ENCODE measurements at regions not wholly inside any gene's neighbourhood (a gene's known extent, or its start where the extent isn't known, plus 50 kb on each side); places are given as distances from the start of the nearest gene placed in this dataset.

- ChIA-PET CTCF (no interaction called here), POLR2A (no interaction called here)
- H3K36me3 Mint-ChIP-seq, result no peaks in the 10 kb centered on the region
- H3K9me3 Mint-ChIP-seq, result peaks cover 5% of the 10 kb centered on the region; the same call in 1 of the 2 replicates
- DNase-seq (ENCODE audit: low spot score), result no peak
- TF ChIP-seq NFE2L1 (CRISPR knock-in tag; IDR thresholded peaks at IDR 0.05), result no peak
- no peak for TF ChIP-seq ZNF281 (CRISPR knock-in tag; IDR thresholded peaks at IDR 0.05)
- no peak for TF ChIP-seq ATF1 (CRISPR knock-in tag; IDR thresholded peaks at IDR 0.05)
- TF ChIP-seq ZNF512 (CRISPR knock-in tag; IDR thresholded peaks at IDR 0.05; ENCODE audit: borderline replicate concordance), result no peak
- no peak for TF ChIP-seq GRHL2 (CRISPR knock-in tag; IDR thresholded peaks at IDR 0.05; ENCODE audit: insufficient replicate concordance, severe bottlenecking)
- TF ChIP-seq ZNF232 (CRISPR knock-in tag; IDR thresholded peaks at IDR 0.05), result no peak
- TF ChIP-seq NFYB (CRISPR knock-in tag; conservative IDR thresholded peaks at IDR 0.05; ENCODE audit: low read depth), result no peak
- TF ChIP-seq JAZF1 (CRISPR knock-in tag; IDR thresholded peaks at IDR 0.05), result no peak
- no peak for TF ChIP-seq KAT7 (CRISPR knock-in tag; IDR thresholded peaks at IDR 0.05; ENCODE audit: borderline replicate concordance)
- no peak for TF ChIP-seq GTF2I (CRISPR knock-in tag; conservative IDR thresholded peaks at IDR 0.05)
- TF ChIP-seq IRF1 (CRISPR knock-in tag; IDR thresholded peaks at IDR 0.05), result no peak
- no peak for TF ChIP-seq STAT6 (CRISPR knock-in tag; conservative IDR thresholded peaks at IDR 0.05; ENCODE audit: low read depth)
- TF ChIP-seq ZNF416 (CRISPR knock-in tag; IDR thresholded peaks at IDR 0.05), result no peak
- TF ChIP-seq RORB (CRISPR knock-in tag; IDR thresholded peaks at IDR 0.05), result no peak
- no peak for TF ChIP-seq EMX1 (CRISPR knock-in tag; IDR thresholded peaks at IDR 0.05)
- no peak for TF ChIP-seq ZNF219 (CRISPR knock-in tag; IDR thresholded peaks at IDR 0.05; ENCODE audit: borderline replicate concordance)
- no peak for TF ChIP-seq CREB1 (CRISPR knock-in tag; IDR thresholded peaks at IDR 0.05)
- H3K27me3 Mint-ChIP-seq (ENCODE audit: low read depth), result no peaks in the 10 kb centered on the region
- H3K4me1 Mint-ChIP-seq, result no peaks in the 10 kb centered on the region
- no peak overlapping the region for H3K4me3 Mint-ChIP-seq
- no peak overlapping the region for H3K27ac Mint-ChIP-seq
- no peak for ATAC-seq
These were observed 442.7 kb upstream of the FLRT2 start for GRCh38 chr14:85087201-85087600.

- DNase-seq (ENCODE audit: low spot score), result no peak
- ChIA-PET CTCF (no interaction called here), POLR2A (no interaction called here)
- no peak overlapping the region for H3K27ac Mint-ChIP-seq
- no peaks in the 10 kb centered on the region for H3K4me1 Mint-ChIP-seq
- no peak for TF ChIP-seq ATF3 (CRISPR knock-in tag; conservative IDR thresholded peaks at IDR 0.05)
- no peaks in the 10 kb centered on the region for H3K9me3 Mint-ChIP-seq
- no peak for ATAC-seq
- H3K36me3 Mint-ChIP-seq, result no peaks in the 10 kb centered on the region
- no peak overlapping the region for H3K4me3 Mint-ChIP-seq
- no peaks in the 10 kb centered on the region for H3K27me3 Mint-ChIP-seq (ENCODE audit: low read depth)
These were observed 441.8 kb upstream of the FLRT2 start for GRCh38 chr14:85088192-85088591.

All from WTC11 (cell line).